GM18861 (cell line): ENCODE measurements at regions not wholly inside any gene's neighbourhood (a gene's known extent, or its start where the extent isn't known, plus 50 kb on each side); places are given as distances from the start of the nearest gene placed in this dataset.
"Not testable (repeated sequence)": the region's sequence is repeated elsewhere in the genome, so short reads cannot be mapped to it uniquely, and the experiment has no call there.

Experiments used
- ATAC-seq: cut with Tn5 transposase; IDR thresholded peaks from one replicate; pipeline ENCODE4 v1.9.1; 2021; ENCODE audit not compliant: unreplicated experiment

DNA sequence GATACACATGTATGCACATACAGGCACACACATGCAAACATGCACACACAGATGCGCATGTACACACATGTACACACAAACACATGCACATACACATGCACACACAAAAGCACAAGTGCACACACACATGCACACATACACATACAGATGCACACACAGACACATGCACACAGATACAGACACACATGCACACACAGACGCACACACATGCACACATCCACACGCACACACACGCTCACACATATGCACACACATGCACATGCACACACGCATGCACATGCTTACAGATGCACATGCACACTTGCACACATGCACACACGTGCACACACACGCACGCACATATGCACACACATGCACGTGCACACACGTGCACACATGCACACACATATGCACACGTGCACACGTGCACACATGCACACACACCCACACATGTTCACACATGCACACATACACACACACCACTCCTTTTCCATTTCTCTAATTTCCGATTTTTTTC lies 283.8 kb upstream of the FRG2C start:
- no peak for ATAC-seq

DNA sequence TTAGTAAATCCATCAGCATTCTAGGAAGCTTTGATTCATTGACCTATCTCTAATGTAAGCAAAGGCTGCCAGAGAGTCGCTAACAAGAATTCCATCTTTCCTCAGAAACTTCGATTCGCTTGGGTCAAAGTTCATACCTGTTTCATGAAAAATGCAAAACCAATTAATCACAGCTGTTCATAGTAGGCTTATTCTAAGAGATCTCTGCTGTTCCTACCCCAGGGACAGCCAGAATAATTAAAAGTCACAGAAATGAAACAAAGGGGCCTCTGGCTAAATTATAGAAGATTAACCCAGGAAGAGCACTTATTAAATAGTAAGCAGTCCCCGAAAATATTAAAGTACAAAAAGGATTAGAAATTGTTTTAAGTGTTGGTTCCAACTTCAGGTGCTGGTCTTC lies 280.1 kb upstream of the FRG2C start:
- not testable (repeated sequence) for ATAC-seq

DNA sequence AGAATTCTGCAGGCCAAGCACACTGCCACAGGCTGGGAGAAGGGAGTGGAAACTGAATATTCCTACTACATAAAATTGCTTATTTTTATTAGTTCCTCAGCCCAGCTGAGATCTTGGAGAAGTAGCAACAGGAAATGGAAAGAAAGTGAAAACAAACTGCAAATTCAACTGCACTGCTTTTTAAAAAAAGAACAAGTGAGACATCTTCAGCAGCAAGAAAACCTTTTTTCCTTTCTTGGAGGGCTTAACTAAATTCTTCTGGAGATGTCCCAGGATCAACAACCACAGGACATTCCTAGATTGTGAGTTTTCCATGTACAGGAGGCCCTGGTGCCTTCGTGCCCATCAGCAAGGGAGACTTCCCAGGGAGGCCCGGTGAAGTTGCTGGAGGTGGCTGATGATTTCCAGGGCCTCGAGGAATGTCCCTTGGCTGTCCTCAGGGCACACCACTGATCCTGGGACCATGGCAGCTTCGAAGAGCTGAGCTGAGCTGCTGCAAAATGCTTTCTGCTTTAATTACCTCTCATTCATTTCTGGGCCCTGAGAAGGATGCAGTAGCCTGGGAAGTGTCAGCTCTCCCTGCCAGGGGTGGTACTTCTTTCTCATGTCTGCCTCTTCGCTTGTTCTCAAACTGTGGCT lies 275.5 kb upstream of the FRG2C start:
- not testable (repeated sequence) for ATAC-seq

GRCh38 chr3:75393288-75393694 lies 270.8 kb upstream of the FRG2C start:
- ATAC-seq: not testable (repeated sequence)

DNA sequence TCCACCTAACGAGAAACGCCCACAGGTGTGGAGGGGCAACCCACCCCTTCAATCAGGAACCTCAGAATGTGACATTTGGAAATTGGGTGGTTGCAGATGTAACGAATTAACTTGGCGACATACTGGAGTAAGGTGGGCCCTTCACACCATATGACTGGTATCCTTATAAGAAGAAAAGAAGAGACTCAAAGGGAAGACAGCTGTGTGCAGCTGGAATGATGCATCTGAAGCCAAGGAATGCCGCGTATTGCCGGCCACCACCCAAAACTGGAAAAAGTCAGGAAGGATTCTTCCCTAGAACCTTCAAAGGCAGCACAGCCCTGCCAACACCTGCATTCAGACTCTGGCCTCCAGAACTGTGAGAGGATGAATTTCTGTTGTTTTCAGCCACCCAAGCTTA lies 270.0 kb upstream of the FRG2C start:
- ATAC-seq: not testable (repeated sequence)

DNA sequence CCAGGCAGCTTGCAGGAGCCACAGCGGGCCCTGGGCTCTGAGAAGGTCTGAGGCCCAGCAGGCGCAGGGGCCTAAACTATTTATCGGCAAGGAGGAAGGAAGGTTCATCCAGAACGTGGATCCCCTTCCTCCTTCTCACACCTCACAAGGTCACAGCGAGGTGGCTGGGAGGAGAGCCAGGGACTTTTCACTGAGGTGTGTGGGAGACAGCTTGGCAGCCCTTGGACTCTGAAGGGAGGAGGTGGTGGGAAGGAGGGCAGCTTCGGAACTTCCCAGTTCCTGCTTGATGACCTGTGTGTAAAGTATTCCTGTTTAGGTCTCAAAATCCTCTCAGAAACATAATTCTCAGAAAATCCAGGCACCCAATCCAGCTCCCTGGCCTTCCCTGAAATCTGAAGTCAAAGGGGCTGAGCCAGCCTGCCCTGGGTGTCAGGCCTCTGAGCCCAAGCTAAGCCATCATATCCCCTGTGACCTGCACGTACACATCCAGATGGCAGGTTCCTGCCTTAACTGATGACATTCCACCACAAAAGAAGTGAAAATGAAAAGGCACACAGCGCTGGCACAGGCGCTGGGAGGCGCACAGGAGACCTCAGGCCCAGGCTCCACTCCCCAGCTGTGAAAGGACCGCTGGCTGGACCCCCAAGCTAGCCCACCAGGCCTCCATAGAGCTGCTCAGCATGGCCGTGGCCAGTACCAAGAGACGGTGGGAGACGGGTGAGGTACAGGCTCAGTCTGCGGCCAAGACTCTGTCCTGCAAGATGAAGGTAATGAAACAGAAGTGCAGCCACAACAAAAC lies 269.4 kb upstream of the FRG2C start:
- not testable (repeated sequence) for ATAC-seq

DNA sequence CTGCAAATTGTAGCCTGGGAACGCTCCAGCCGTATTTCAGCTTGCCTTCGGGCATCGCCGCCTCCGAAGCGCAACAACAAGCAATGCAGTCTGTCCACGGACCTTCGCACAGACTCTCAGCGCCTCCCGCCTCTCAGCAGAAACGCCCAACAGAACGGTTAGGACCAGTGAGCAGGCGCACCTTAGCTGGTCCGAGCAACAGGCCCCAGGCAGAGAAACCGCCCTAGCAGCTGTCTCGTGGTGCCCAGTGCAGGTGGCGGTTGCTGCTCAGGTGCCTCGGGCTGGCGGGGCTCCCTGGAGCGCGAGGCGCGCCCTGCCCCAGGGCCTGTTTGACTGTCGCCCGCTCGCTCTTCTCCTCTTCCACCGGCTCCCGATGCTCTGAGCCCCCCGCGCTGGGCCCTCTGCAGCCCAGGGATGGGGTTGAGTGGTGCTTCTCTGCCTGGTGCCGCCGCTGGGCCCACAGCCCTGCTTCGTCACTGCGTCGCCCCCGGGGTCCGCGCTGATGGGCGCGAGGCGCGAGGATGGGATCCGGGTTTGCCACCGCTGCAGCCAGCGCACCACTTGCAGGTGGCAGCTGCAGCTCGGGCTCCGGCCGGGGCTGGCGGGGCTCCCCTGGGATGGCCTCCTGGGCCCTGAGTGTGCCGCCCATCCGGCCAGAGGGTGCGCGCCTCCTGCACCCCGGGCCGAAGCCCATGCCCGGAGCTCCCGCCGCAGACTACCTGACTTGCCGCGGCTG lies 268.4 kb upstream of the FRG2C start:
- ATAC-seq: no peak

DNA sequence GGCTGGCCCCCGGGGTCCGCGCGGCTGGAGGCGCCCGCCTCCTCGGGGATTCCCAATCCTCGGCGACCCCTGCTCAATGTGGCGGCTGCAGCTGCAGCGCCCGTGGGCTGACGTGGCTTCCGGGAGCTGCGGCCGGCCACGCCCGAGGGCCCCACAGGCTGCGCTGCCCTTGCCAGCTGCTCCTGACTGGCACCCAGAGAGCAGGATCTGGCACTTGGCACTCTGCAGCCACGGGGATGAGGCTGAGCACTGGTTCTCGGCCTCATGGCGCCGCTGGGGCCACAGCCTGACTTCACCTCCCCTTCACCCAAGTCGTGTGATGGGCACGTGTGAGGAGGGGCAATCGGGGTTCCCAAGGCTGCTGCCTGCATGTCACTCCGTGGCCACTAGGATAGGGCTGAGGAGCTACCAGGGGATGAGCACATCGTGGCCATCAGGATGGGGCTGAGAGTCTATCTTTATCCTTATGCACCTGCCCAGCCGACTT lies 267.8 kb upstream of the FRG2C start:
- ATAC-seq: no peak

- ATAC-seq: not testable (repeated sequence)
Observed at GRCh38 chr3:75397486-75397885, 266.6 kb upstream of the FRG2C start.

GRCh38 chr3:75422101-75422945 lies 241.8 kb upstream of the FRG2C start:
- ATAC-seq: not testable (repeated sequence)

DNA sequence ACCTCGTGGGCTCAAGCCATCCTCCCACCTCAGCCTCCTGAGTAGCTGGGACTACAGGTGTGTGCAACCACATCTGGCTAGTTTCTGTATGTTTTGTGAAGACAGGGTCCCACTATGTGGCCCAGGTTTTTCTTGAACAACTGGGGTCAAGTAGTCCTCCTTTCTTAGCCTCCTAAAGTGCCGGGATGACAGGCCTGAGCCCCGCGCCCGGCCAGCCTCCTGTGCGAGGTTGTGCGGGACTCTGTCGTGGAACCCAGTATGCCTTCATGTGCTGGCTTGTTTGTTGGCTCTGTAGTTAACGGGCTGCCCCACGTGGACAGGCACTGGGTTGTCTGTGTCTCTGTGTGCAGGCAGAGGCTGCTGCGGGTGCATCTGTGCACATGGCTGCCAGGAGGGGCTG lies 238.7 kb upstream of the FRG2C start:
- ATAC-seq: not testable (repeated sequence)

DNA sequence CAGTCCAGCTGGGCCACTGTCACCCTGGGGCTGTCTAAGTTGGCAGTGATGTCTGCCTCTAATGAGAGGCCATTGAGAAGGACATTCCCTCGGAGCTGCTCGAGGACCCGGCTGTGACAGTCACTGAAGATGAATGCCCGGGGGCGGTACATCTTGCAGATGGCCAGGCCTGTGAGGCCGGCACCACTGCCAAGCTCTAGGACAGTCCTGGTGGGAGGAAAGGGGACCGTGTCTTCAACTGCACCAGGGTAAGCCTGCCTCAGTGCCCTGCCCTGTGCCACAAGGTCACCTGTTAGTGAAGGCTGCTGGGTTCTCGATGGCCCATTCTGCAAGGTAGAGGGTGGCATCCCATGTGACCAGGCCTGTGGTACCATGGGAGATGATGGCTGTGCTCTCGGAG lies 236.6 kb upstream of the FRG2C start:
- not testable (repeated sequence) for ATAC-seq

DNA sequence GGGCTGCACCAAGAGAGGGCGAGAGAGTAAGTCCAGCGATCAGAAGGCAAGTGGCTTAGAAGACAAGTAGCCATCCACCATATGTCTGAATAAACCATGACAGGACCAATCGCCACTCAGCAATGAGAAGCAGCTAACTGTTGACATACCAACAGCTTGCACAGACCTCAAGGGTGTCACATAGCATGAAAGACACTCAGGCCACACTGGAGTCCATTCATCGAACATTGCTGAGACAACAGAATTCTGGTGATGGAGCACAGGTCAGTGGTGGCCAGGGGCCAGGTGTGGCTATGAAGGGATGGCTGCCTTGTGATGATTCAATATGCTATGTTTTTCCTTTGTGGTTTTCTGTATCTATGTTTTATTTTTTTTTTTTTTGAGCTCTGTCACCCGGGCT lies 236.2 kb upstream of the FRG2C start:
- ATAC-seq: not testable (repeated sequence)

GRCh38 chr3:75429561-75430220 lies 234.4 kb upstream of the FRG2C start:
- not testable (repeated sequence) for ATAC-seq

DNA sequence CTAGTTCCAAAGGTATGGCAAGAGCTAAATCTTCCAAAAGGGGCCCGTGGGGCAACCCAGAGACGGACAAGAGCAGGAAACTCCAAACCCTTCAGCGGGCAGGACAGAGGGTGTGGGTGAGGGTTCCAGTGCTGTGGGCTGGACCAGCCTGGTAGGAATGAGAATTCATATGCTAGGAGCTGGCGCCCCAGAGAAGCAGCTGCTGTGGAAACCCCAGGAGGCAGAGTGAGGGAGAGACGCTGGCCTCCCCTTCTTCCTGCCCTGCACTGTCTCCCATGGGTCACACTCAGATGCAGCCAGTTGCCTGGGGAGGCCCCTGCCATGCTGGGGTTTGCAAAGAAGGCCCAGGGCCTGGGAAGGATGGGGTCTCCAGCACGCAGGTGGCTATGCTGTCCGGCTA lies 233.7 kb upstream of the FRG2C start:
- ATAC-seq: not testable (repeated sequence)

DNA sequence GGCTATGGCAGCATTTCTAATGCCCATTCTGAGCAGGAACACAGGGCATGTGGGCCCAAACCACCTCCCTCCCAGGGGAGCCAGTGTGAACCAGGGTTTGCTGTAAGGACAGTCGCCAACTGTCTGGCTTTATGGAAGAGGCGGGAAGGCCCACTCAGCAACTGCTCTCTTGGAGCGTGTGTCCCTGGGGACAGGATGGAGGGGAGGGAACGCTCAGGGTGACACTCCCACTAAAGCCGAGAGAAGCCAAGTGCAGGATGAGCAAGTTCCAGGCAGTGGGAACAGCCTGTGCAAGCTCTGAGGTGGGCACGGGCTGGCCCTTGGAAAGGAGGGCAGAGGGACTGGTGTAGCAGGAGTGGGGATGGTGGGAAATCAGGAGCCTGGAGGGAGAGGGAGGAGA lies 233.0 kb upstream of the FRG2C start:
- ATAC-seq: not testable (repeated sequence)

DNA sequence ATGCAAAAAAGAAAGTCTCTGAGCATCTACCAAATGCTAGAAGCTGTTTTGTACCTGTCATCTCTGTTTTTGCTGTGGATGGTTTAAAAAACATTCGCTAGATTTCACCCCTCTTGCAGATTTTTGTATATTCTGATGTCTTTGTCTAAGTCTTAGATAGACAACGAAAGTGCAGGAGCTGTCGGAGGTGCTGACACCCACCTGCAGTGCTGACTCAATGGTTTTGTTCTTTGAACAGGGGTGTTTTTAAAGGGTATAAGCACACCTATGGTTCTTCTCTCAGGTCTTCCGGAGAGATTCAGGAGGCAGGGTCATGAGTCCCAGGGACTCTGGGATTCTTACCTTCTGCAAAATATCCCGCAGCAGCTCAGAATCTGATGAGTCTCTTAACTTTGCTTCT lies 231.7 kb upstream of the FRG2C start:
- ATAC-seq: not testable (repeated sequence)

- ATAC-seq: not testable (repeated sequence)
Observed at GRCh38 chr3:75432885-75433284, 231.2 kb upstream of the FRG2C start.

DNA sequence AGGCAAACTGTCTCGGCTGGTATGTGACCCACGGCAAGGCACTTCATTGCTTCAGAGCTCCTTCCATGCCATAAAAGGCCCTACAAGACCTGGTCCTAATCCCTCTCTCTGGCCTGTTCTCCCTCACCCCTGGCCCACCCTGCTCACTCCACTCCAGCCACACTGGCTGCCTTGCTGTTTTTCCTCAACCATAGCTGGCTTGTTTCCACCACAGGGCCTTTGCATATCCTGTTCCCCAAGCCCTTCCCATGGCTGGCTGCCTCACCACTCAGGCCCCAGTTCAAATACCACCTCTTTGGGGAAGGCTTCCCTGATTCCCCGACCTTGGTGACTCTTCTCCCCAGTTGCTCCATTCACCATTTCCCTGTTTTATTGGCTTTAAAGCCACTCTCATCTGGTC lies 230.8 kb upstream of the FRG2C start:
- not testable (repeated sequence) for ATAC-seq
